ENCODE measurements at regions not wholly inside any gene's neighbourhood (a gene's known extent, or its start where the extent isn't known, plus 50 kb on each side); places are given as distances from the start of the nearest gene placed in this dataset.

GRCh38 chr13:105643966-105644365, 891.5 kb downstream of the EFNB2 start:
- intact Hi-C loops (cut with DNase I), result no loop called here
- no peak for DNase-seq (ENCODE audit: low spot score)

- intact Hi-C loops (cut with DNase I), result no loop called here
Observed at GRCh38 chr13:105642511-105642958, 892.9 kb downstream of the EFNB2 start.

GRCh38 chr13:105641121-105641520, 894.3 kb downstream of the EFNB2 start:
- no peak for DNase-seq (ENCODE audit: low spot score)
- intact Hi-C loops (cut with DNase I), result no loop called here

More at GRCh38 chr13:105642511-105642958, 892.9 kb downstream of the EFNB2 start:
- DNase-seq (ENCODE audit: low spot score), result no peak

- intact Hi-C loops (cut with DNase I), result no loop called here
- DNase-seq (ENCODE audit: low spot score), result no peak
Observed at GRCh38 chr13:105638426-105638825, 897.0 kb downstream of the EFNB2 start.

GRCh38 chr13:105634059-105634458, 901.4 kb downstream of the EFNB2 start:
- no peak for DNase-seq (ENCODE audit: low spot score)
- intact Hi-C loops (cut with DNase I), result no loop called here

- intact Hi-C loops (cut with DNase I), result no loop called here
- no peak for DNase-seq (ENCODE audit: low spot score)
Observed at GRCh38 chr13:105630431-105630830, 905.0 kb downstream of the EFNB2 start.

GRCh38 chr13:105627270-105627669, 908.2 kb downstream of the EFNB2 start:
- intact Hi-C loops (cut with DNase I), result no loop called here
- no peak for DNase-seq (ENCODE audit: low spot score)

GRCh38 chr13:105625691-105626090, 909.8 kb downstream of the EFNB2 start:
- intact Hi-C loops (cut with DNase I), result no loop called here
- DNase-seq (ENCODE audit: low spot score), result no peak

- intact Hi-C loops (cut with DNase I), result no loop called here
- DNase-seq (ENCODE audit: low spot score), result no peak
Observed at GRCh38 chr13:105616333-105617075, 919.0 kb downstream of the EFNB2 start.

- DNase-seq (ENCODE audit: low spot score), result no peak
- intact Hi-C loops (cut with DNase I), result no loop called here
Observed at GRCh38 chr13:105612541-105612940, 922.9 kb downstream of the EFNB2 start.

- intact Hi-C loops (cut with DNase I), result no loop called here
- DNase-seq (ENCODE audit: low spot score), result no peak
Observed at GRCh38 chr13:105611424-105611823, 924.0 kb downstream of the EFNB2 start.

- no peak for DNase-seq (ENCODE audit: low spot score)
- intact Hi-C loops (cut with DNase I), result no loop called here
Observed at GRCh38 chr13:105608104-105608503, 927.4 kb downstream of the EFNB2 start.

- no peak for DNase-seq (ENCODE audit: low spot score)
Observed at GRCh38 chr13:105607426-105607825, 928.0 kb downstream of the EFNB2 start.

GRCh38 chr13:105607016-105607415, 928.4 kb downstream of the EFNB2 start:
- DNase-seq (ENCODE audit: low spot score), result no peak
- intact Hi-C loops (cut with DNase I), result no loop called here

More at GRCh38 chr13:105607426-105607825, 928.0 kb downstream of the EFNB2 start:
- intact Hi-C loops (cut with DNase I), result no loop called here

- intact Hi-C loops (cut with DNase I), result no loop called here
- DNase-seq (ENCODE audit: low spot score), result no peak
Observed at GRCh38 chr13:105602956-105603670, 932.3 kb downstream of the EFNB2 start.

- no peak for DNase-seq (ENCODE audit: low spot score)
- intact Hi-C loops (cut with DNase I), result no loop called here
Observed at GRCh38 chr13:105599477-105600037, 935.9 kb downstream of the EFNB2 start.

GRCh38 chr13:105598529-105598928, 936.9 kb downstream of the EFNB2 start:
- intact Hi-C loops (cut with DNase I), result no loop called here
- no peak for DNase-seq (ENCODE audit: low spot score)

GRCh38 chr13:105597573-105597972, 937.9 kb downstream of the EFNB2 start:
- intact Hi-C loops (cut with DNase I), result no loop called here
- no peak for DNase-seq (ENCODE audit: low spot score)

GRCh38 chr13:105595471-105595870, 940.0 kb downstream of the EFNB2 start:
- no peak for DNase-seq (ENCODE audit: low spot score)
- intact Hi-C loops (cut with DNase I), result no loop called here

GRCh38 chr13:105591277-105591676, 944.2 kb downstream of the EFNB2 start:
- intact Hi-C loops (cut with DNase I), result no loop called here
- DNase-seq (ENCODE audit: low spot score), result no peak

- intact Hi-C loops (cut with DNase I), result no loop called here
- no peak for DNase-seq (ENCODE audit: low spot score)
Observed at GRCh38 chr13:105587786-105588185, 947.7 kb downstream of the EFNB2 start.

Data from cardiac septum (tissue), 1 donor.